Endothelial cell of umbilical vein (primary cell): ENCODE measurements at regions not wholly inside any gene's neighbourhood (a gene's known extent, or its start where the extent isn't known, plus 50 kb on each side); places are given as distances from the start of the nearest gene placed in this dataset.

Experiments
- BruUV-seq: library from RNA; stranded (reverse); fragments of 400-500 nt; replicated peaks from 2 replicates; lab custom pipeline; 2021; lab: Mats Ljungman, UMichigan
- CTCF ChIA-PET: fragments of 300-600, 350-600 bp; sonication (Branson Sonifier 250); formaldehyde crosslinking; loops from one replicate; lab custom pipeline; 2021; ENCODE audit warnings: antibody characterized with exemption, inconsistent platforms; lab: Charles Lee
- POLR2A ChIA-PET: fragments of 300-600, 350-600 bp; sonication (Branson Sonifier 250); formaldehyde crosslinking; loops from one replicate; lab custom pipeline; 2021; ENCODE audit warnings: antibody characterized with exemption, inconsistent platforms; lab: Charles Lee
- DNase-seq: peaks from one replicate; pipeline ENCODE4 v3.0.0-alpha.2; 2011; ENCODE audit warnings: low read depth, low spot score
- FAIRE-seq: peaks from 2 replicates; lab custom pipeline; 2011; peaks lifted over from hg19 to GRCh38; lab: Jason Lieb, UNC
- H2AFZ ChIP-seq: 2 replicates; pipeline ENCODE4 v1.6.0; 2012; ENCODE audit warnings: low read depth, low read length, control low read depth, inconsistent platforms
- H3K27ac ChIP-seq: 2 replicates; pipeline ENCODE4 v1.5.1; 2011; ENCODE audit warnings: low read depth, mild to moderate bottlenecking, control low read depth, low read length, moderate library complexity; ENCODE audit not compliant: insufficient read depth
- H3K27me3 ChIP-seq, 2 experiments: 2 replicates each; pipeline versions ENCODE4 v1.6.0 to v1.6.1; 2011; ENCODE audit warnings: low read length in 2 of 2, mixed read lengths in 1 of 2; ENCODE audit not compliant: control insufficient read depth in 2 of 2, insufficient read depth in 2 of 2
- H3K36me3 ChIP-seq, 2 experiments: 2 replicates in 1 of 2; 3 replicates in 1 of 2; pipeline ENCODE4 v1.5.1; 2011; ENCODE audit warnings: low read length in 2 of 2, mild to moderate bottlenecking in 1 of 2, moderate library complexity in 1 of 2; ENCODE audit not compliant: control insufficient read depth in 2 of 2, insufficient read depth in 2 of 2; ENCODE audit errors: extremely low read depth in 1 of 2
- H3K4me1 ChIP-seq: 3 replicates; pipeline ENCODE4 v1.5.1; 2011; ENCODE audit warnings: mild to moderate bottlenecking, low read length; ENCODE audit not compliant: control insufficient read depth, insufficient read depth; ENCODE audit errors: extremely low read depth
- H3K4me2 ChIP-seq: 2 replicates; pipeline ENCODE4 v1.6.1; 2011; ENCODE audit warnings: low read length, control low read depth, mixed read lengths; ENCODE audit not compliant: insufficient read depth
- H3K4me3 ChIP-seq, 3 experiments: fragments of 200-600 bp in 1 of 3; sonication (generic), shearing (Covaris generic) in 1 of 3; replicated peaks in 1 of 3; 2 replicates each; pipeline ENCODE4 v1.5.1; 2011 to 2016; ENCODE audit warnings: control low read depth in 3 of 3, low read length in 3 of 3, mild to moderate bottlenecking in 2 of 3, inconsistent platforms in 1 of 3, low read depth in 1 of 3, moderate library complexity in 1 of 3; ENCODE audit not compliant: insufficient read depth in 1 of 3
- H3K79me2 ChIP-seq: 2 replicates; pipeline ENCODE4 v1.6.0; 2012; ENCODE audit warnings: low read length, inconsistent platforms; ENCODE audit not compliant: control insufficient read depth, insufficient read depth
- H3K9ac ChIP-seq: replicated peaks from 2 replicates; pipeline ENCODE3; 2011; ENCODE audit warnings: low read length, control low read depth; ENCODE audit not compliant: insufficient read depth; ENCODE audit errors: extremely low read depth
- H3K9me1 ChIP-seq: replicated peaks from 3 replicates; pipeline ENCODE4 v1.6.0; 2011; ENCODE audit warnings: mild to moderate bottlenecking, low read length; ENCODE audit not compliant: control insufficient read depth, insufficient read depth; ENCODE audit errors: extremely low read depth
- H3K9me3 ChIP-seq: replicated peaks from 2 replicates; pipeline ENCODE4 v1.5.1; 2012; ENCODE audit warnings: low read length, inconsistent platforms; ENCODE audit not compliant: control insufficient read depth, insufficient read depth
- H4K20me1 ChIP-seq: replicated peaks from 2 replicates; pipeline ENCODE3; 2011; ENCODE audit warnings: mild to moderate bottlenecking, low read length; ENCODE audit not compliant: control insufficient read depth, insufficient read depth; ENCODE audit errors: extremely low read depth
- CTCF ChIP-seq, 2 donors: IDR thresholded peaks; 1 replicate in 1 of 2; 2 replicates in 1 of 2; pipeline ENCODE4 v1.5.1; 2011; ENCODE audit warnings: low read length in 2 of 2, mild to moderate bottlenecking in 2 of 2, moderate library complexity in 2 of 2, control low read depth in 1 of 2, inconsistent platforms in 1 of 2, low read depth in 1 of 2; ENCODE audit not compliant: insufficient read depth in 1 of 2; ENCODE audit errors: extremely low read depth in 1 of 2
- EZH2 ChIP-seq: IDR thresholded peaks from 2 replicates; pipeline ENCODE4 v1.6.1; 2012; ENCODE audit warnings: borderline replicate concordance, low read depth, mild to moderate bottlenecking, moderate library complexity, low read length, inconsistent platforms; ENCODE audit not compliant: severe bottlenecking
- FOS ChIP-seq: IDR thresholded peaks from 2 replicates; pipeline ENCODE4 v1.6.1; 2011; ENCODE audit warnings: mild to moderate bottlenecking, low read length, moderate library complexity, borderline replicate concordance; ENCODE audit not compliant: insufficient read depth
- GATA2 ChIP-seq: IDR thresholded peaks from 2 replicates; pipeline ENCODE4 v1.7.0; 2011; ENCODE audit warnings: low read depth, mild to moderate bottlenecking, moderate library complexity, mixed read lengths, low read length; ENCODE audit not compliant: insufficient read length, insufficient read depth
- JUN ChIP-seq: IDR thresholded peaks from 2 replicates; pipeline ENCODE4 v1.6.1; 2011; ENCODE audit warnings: borderline replicate concordance, low read depth; ENCODE audit not compliant: insufficient read length, insufficient read depth
- MYC ChIP-seq: IDR thresholded peaks from one replicate; pipeline ENCODE4 v1.6.1; 2011; ENCODE audit warnings: mild to moderate bottlenecking, low read depth, low read length
- POLR2A ChIP-seq: IDR thresholded peaks from 2 replicates; pipeline ENCODE4 v1.6.1; 2012; ENCODE audit warnings: low read depth, mild to moderate bottlenecking, control low read depth, low read length
- POLR2AphosphoS5 ChIP-seq: IDR thresholded peaks from 2 replicates; pipeline ENCODE4 v1.6.1; 2012; ENCODE audit warnings: low read depth, mild to moderate bottlenecking, control low read depth, low read length, moderate library complexity; ENCODE audit not compliant: insufficient read depth
- dilution Hi-C: fragments of 300-500 bp; cut with MboI; formaldehyde crosslinking; loops from one replicate; pipeline ENCODE4 v1.15.0; 2019; ENCODE audit warnings: low sequenced_read_pairs; ENCODE audit not compliant: extremely low pct_ligation_motif_present
- intact Hi-C: fragments of 100-400 bp; cut with micrococcal nuclease; formaldehyde crosslinking; loops from one replicate; pipeline ENCODE4 v1.10.0; 2022
- TF ChIP-seq, protein P1 (sequence below): IDR thresholded peaks from 2 replicates; pipeline ENCODE4 v1.6.1; 2011; ENCODE audit not compliant: insufficient read depth, insufficient read length

DNA sequence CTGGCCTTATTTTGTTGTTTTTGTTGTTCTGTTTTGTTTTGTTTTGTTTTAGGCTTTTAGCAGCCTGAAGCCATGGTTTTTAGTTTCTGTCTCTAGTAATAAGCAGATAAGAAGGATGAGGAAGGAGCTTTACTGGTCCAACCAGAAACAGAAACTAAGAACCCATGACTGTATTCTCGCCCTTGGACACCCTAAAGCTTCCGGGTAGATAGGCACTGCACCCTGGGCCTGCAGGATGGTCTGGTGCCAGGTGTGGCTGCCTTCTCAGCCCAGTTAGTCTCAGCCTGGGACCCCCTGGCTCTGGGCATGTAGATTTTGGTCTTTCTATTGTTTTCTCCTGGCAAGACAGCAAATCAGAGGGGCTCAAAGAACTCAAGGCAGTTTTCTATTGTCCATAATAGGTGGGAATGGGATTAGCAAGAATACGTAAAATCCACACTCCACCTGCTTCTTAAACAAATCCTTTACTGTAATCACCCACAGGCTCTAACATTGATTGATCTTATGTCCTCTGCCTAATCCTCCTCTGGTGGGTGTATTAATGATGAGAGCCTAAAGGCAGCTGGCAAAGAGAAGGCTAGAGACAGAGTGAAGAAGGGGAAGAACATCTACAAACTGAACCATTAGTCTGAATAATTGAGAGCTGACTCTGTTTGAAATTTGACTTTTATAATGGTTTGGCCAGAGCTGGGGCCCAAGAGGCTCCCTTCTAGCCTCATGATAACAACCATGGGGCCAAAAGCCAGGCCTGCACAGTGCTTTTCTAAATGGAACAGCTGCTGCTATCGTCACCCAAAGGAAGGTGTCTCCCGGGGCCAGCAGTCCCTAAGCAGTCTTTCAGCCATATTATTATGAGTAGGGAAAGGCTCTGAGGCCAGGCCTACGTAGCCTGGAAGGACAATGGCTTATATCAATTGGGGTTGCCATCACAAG is 106.8 kb upstream of the ATP1A1 start:
- no peaks in the 10 kb centered on the region for H3K4me1 ChIP-seq
- H3K4me2 ChIP-seq: no peak overlapping the region
- no peak overlapping the region for H2AFZ ChIP-seq
- H3K4me3 ChIP-seq: no peak overlapping the region
- no TSS peak for BruUV-seq
- H4K20me1 ChIP-seq: no peaks in the 10 kb centered on the region
- no peaks in the 10 kb centered on the region for H3K36me3 ChIP-seq
- DNase-seq: no peak
- no peak for FAIRE-seq
- H3K9me3 ChIP-seq: no peaks in the 10 kb centered on the region
- H3K27ac ChIP-seq: no peak overlapping the region
- dilution Hi-C loops: no loop called here
- no peaks in the 10 kb centered on the region for H3K9me1 ChIP-seq
- intact Hi-C loops: no loop called here
- no peaks in the 10 kb centered on the region for H3K79me2 ChIP-seq
- CTCF ChIA-PET: interaction anchor here (1.8 kb wide), 1 partner anchor 14 kb away, joined by 6 read pairs; no protein-coding TSS in a partner anchor
- H3K27me3 ChIP-seq: peaks cover 0 to 3% of the 10 kb centered on the region in 2 experiments
- no peak overlapping the region for H3K9ac ChIP-seq
- POLR2A ChIA-PET: no interaction called here
- TF ChIP-seq GATA2: no peak

- H3K4me3 ChIP-seq: no peak overlapping the region
- ChIA-PET CTCF (interaction anchor here (1.8 kb wide), 1 partner anchor 15 kb away, joined by 6 read pairs; no protein-coding TSS in a partner anchor), POLR2A (no interaction called here)
- dilution Hi-C loops: no loop called here
- no peak overlapping the region for H3K4me2 ChIP-seq
- no peaks in the 10 kb centered on the region for H3K36me3 ChIP-seq
- no peak overlapping the region for H3K27ac ChIP-seq
- H3K4me1 ChIP-seq: no peaks in the 10 kb centered on the region
- peaks cover 0 to 3% of the 10 kb centered on the region in 2 experiments for H3K27me3 ChIP-seq
- no peaks in the 10 kb centered on the region for H3K79me2 ChIP-seq
- FAIRE-seq (no peak), DNase-seq (no peak)
- H2AFZ ChIP-seq: no peak overlapping the region
- no TSS peak for BruUV-seq
- no peaks in the 10 kb centered on the region for H4K20me1 ChIP-seq
- H3K9me3 ChIP-seq: no peaks in the 10 kb centered on the region
- TF ChIP-seq JUN: no peak
- no peak for TF ChIP-seq EZH2
- TF ChIP-seq FOS: no peak
- TF ChIP-seq, protein P1, sequence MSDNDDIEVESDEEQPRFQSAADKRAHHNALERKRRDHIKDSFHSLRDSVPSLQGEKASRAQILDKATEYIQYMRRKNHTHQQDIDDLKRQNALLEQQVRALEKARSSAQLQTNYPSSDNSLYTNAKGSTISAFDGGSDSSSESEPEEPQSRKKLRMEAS: no peak
- TF ChIP-seq POLR2AphosphoS5: no peak
- TF ChIP-seq GATA2: no peak
- TF ChIP-seq CTCF (IDR thresholded peaks at IDR 0.05; ENCODE audit: extremely low read depth in 1 of 2, insufficient read depth in 1 of 2, low read depth in 1 of 2, low read length in 2 of 2): no peak
- TF ChIP-seq MYC: no peak
- no peak for TF ChIP-seq POLR2A
- no peaks in the 10 kb centered on the region for H3K9me1 ChIP-seq
- intact Hi-C loops: no loop called here
- H3K9ac ChIP-seq: no peak overlapping the region
Measured at GRCh38 chr1:116266864-116267212, 106.2 kb upstream of the ATP1A1 start.
